Endodermal cell (in vitro differentiated cells): ENCODE measurements at regions not wholly inside any gene's neighbourhood (a gene's known extent, or its start where the extent isn't known, plus 50 kb on each side); places are given as distances from the start of the nearest gene placed in this dataset.

ENCODE experiments used
- DNase-seq: peaks from one replicate; pipeline ENCODE4 v3.0.0-alpha.2; 2017
- H3K27ac ChIP-seq: 2 replicates; pipeline ENCODE4 v1.5.1; 2013; ENCODE audit warnings: mild to moderate bottlenecking, low read depth, low read length, moderate library complexity
- H3K27me3 ChIP-seq: 2 replicates; pipeline ENCODE4 v1.6.1; 2013; ENCODE audit warnings: mild to moderate bottlenecking, low read length, moderate library complexity; ENCODE audit not compliant: insufficient read depth, control insufficient read depth, poor library complexity, severe bottlenecking
- H3K36me3 ChIP-seq: 2 replicates; pipeline ENCODE4 v1.7.0; 2013; ENCODE audit warnings: mild to moderate bottlenecking, low read length, moderate library complexity; ENCODE audit not compliant: control insufficient read depth, insufficient read depth
- H3K4me1 ChIP-seq: one replicate; pipeline ENCODE4 v1.7.0; 2013; ENCODE audit warnings: low read length; ENCODE audit not compliant: control insufficient read depth, insufficient read depth
- H3K4me3 ChIP-seq: 2 replicates; pipeline ENCODE4 v1.5.1; 2013; ENCODE audit warnings: mild to moderate bottlenecking, low read length, moderate library complexity
- H3K9ac ChIP-seq: 2 replicates; pipeline ENCODE4 v1.6.1; 2013; ENCODE audit warnings: mild to moderate bottlenecking, low read length, moderate library complexity; ENCODE audit not compliant: poor library complexity, severe bottlenecking; ENCODE audit errors: extremely low read depth
- H3K9me3 ChIP-seq: 2 replicates; pipeline ENCODE4 v1.6.1; 2013; ENCODE audit warnings: mild to moderate bottlenecking, low read length, moderate library complexity; ENCODE audit not compliant: control insufficient read depth
- H3K27ac Mint-ChIP-seq: 2 replicates; pipeline ENCODE4 v1.8.0; 2020; ENCODE audit warnings: mixed read lengths
- H3K27me3 Mint-ChIP-seq: 2 replicates; pipeline ENCODE4 v1.8.0; 2021; ENCODE audit warnings: mild to moderate bottlenecking, mixed read lengths; ENCODE audit not compliant: insufficient read depth
- H3K36me3 Mint-ChIP-seq: 2 replicates; pipeline ENCODE4 v1.8.0; 2020; ENCODE audit warnings: low read depth, mixed read lengths
- H3K4me1 Mint-ChIP-seq: 2 replicates; pipeline ENCODE4 v1.8.0; 2020; ENCODE audit warnings: mixed read lengths
- H3K4me3 Mint-ChIP-seq: 2 replicates; pipeline ENCODE4 v1.8.0; 2020; ENCODE audit warnings: mild to moderate bottlenecking, moderate library complexity, mixed read lengths
- H3K9me3 Mint-ChIP-seq: 2 replicates; pipeline ENCODE4 v1.8.0; 2020; ENCODE audit warnings: mild to moderate bottlenecking, mixed read lengths
- WGBS, 2 experiments: methylation state at CpG; one replicate each; pipeline versions ENCODE4 v1.1.5 to v1.1.7; 2013; ENCODE audit warnings: missing lambda C conversion rate in 2 of 2, mixed read lengths in 1 of 2; ENCODE audit not compliant: insufficient coverage in 1 of 2, insufficient read length in 1 of 2; 5-methylcytosine and 5-hydroxymethylcytosine counted together
- TF ChIP-seq, protein P1 (sequence below): fragments of 200-600 bp; sonication (generic); conservative IDR thresholded peaks from 2 replicates; pipeline ENCODE4 v1.5.0; 2021; ENCODE audit warnings: antibody characterized with exemption, mild to moderate bottlenecking

DNA sequence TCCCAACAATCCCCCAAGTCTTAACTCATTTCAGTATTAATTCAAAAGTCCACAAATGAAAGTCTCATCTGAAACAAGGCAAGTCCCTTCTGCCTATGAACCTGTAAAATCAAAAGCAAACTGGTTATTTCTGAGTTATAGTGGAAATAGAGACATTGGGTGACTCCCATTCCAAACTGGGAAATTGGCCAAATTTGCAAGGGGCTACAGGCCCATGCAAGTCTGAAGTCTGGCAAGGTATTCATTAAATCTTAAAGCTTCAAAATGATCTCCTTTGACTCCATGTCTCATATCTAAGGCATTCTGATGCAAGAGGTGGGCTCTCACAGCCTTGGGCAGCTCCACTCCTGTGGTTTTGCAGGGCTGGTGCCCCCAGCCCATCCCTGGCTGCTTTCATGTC, 167.9 kb downstream of the HTR1A start:
- no peaks in the 10 kb centered on the region for H3K4me1 Mint-ChIP-seq
- H3K27ac ChIP-seq, result no peak overlapping the region
- no peak overlapping the region for H3K4me3 Mint-ChIP-seq
- no peak overlapping the region for H3K9ac ChIP-seq
- no peak for DNase-seq
- peaks cover 24% of the 10 kb centered on the region for H3K9me3 ChIP-seq
- no peak overlapping the region for H3K4me3 ChIP-seq
- no peaks in the 10 kb centered on the region for H3K36me3 ChIP-seq
- H3K4me1 ChIP-seq, result no peaks in the 10 kb centered on the region
- H3K36me3 Mint-ChIP-seq, result no peaks in the 10 kb centered on the region
- TF ChIP-seq, protein P1, sequence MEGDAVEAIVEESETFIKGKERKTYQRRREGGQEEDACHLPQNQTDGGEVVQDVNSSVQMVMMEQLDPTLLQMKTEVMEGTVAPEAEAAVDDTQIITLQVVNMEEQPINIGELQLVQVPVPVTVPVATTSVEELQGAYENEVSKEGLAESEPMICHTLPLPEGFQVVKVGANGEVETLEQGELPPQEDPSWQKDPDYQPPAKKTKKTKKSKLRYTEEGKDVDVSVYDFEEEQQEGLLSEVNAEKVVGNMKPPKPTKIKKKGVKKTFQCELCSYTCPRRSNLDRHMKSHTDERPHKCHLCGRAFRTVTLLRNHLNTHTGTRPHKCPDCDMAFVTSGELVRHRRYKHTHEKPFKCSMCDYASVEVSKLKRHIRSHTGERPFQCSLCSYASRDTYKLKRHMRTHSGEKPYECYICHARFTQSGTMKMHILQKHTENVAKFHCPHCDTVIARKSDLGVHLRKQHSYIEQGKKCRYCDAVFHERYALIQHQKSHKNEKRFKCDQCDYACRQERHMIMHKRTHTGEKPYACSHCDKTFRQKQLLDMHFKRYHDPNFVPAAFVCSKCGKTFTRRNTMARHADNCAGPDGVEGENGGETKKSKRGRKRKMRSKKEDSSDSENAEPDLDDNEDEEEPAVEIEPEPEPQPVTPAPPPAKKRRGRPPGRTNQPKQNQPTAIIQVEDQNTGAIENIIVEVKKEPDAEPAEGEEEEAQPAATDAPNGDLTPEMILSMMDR, result no peak
- H3K9me3 Mint-ChIP-seq, result peaks cover 36% of the 10 kb centered on the region
- no peaks in the 10 kb centered on the region for H3K27me3 ChIP-seq
- no peaks in the 10 kb centered on the region for H3K27me3 Mint-ChIP-seq
- H3K27ac Mint-ChIP-seq, result no peak overlapping the region

DNA sequence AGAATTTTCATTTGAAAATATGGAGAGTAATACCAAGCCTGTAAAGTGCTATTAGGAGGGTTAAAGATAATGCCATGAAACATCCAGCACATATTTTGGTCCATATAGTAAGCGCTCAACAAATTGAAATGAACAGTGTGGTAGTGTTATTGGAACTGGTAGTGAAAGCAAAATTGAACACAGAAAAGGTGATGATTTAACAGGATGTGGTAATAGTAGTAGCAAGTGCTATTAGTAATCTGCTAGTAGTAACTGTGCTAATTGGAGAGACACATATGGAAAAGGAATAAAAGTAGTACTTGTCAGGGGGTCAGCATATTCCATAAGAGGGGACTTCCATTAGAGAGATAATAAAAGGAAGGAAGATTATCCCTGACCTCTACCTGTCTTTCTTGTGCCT, 187.3 kb downstream of the HTR1A start:
- Histone ChIP-seq H3K27ac (no peak overlapping the region), H3K9me3 (no peaks in the 10 kb centered on the region), H3K9ac (no peak overlapping the region), H3K4me3 (no peak overlapping the region), H3K36me3 (no peaks in the 10 kb centered on the region), H3K27me3 (no peaks in the 10 kb centered on the region), H3K4me1 (no peaks in the 10 kb centered on the region)
- no peaks in the 10 kb centered on the region for H3K27me3 Mint-ChIP-seq
- WGBS, 2 experiments, result 98 to 100% methylated on average over 1 of the region's 1 CpG
- H3K4me3 Mint-ChIP-seq, result no peak overlapping the region
- DNase-seq, result no peak
- no peaks in the 10 kb centered on the region for H3K36me3 Mint-ChIP-seq
- no peak overlapping the region for H3K27ac Mint-ChIP-seq
- no peaks in the 10 kb centered on the region for H3K4me1 Mint-ChIP-seq
- TF ChIP-seq, protein P1, result no peak
- H3K9me3 Mint-ChIP-seq, result no peaks in the 10 kb centered on the region

DNA sequence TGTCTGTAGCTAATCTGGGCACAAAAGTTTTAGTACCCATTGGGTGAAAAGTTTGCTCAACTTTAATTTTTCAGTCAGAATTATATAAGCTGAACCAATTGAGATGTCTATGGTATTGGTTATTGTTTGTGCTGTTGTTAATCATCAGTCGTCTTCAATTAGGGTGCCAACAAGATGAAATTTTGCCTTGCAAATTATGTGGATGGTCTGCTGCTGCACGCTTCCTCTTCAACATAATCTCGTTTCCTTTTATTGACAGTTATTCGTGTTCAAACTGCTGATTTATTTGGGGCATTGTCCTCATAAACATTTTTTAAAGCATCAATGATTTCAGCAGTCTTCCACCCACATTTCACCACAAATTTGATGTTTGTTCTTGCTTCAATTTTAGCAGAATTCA, 194.0 kb downstream of the HTR1A start:
- no peaks in the 10 kb centered on the region for H3K27me3 ChIP-seq
- Mint-ChIP-seq H3K27me3 (no peaks in the 10 kb centered on the region), H3K27ac (no peak overlapping the region), H3K36me3 (no peaks in the 10 kb centered on the region), H3K9me3 (no peaks in the 10 kb centered on the region), H3K4me1 (no peaks in the 10 kb centered on the region), H3K4me3 (no peak overlapping the region)
- H3K9ac ChIP-seq, result no peak overlapping the region
- H3K27ac ChIP-seq, result no peak overlapping the region
- H3K9me3 ChIP-seq, result no peaks in the 10 kb centered on the region
- TF ChIP-seq, protein P1, result no peak
- H3K4me1 ChIP-seq, result no peaks in the 10 kb centered on the region
- H3K4me3 ChIP-seq, result no peak overlapping the region
- no peak for DNase-seq
- no peaks in the 10 kb centered on the region for H3K36me3 ChIP-seq
- WGBS, 2 experiments, result 88 to 93% methylated on average over 3 to 4 of the region's 4 CpGs
